Medulla oblongata (tissue), 1 donor: ENCODE measurements at regions not wholly inside any gene's neighbourhood (a gene's known extent, or its start where the extent isn't known, plus 50 kb on each side); places are given as distances from the start of the nearest gene placed in this dataset.

Experiments
- DNase-seq: peaks from one replicate; pipeline ENCODE4 v3.0.0-alpha.2; 2015; ENCODE audit errors: extremely low spot score

DNA sequence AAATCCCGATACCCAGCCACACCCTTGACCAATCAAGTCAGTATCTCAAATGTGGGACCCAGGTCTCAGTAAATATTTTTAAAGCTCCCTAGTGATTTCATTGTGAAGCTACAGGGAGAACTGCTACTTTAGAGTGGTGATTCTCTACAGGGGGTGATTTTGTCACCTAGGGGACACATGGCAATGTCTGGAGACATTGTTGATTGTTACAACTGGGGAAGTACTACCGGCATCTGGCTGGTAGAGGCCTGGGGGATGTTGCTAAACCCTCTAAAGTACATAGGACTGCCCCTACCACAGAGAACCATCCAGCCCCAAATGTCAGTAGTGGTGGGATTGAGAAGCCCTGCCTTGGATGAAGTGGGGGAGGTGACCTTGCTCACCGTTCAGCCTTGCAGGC, 152.9 kb downstream of the RPS24 start:
- no peak for DNase-seq

DNA sequence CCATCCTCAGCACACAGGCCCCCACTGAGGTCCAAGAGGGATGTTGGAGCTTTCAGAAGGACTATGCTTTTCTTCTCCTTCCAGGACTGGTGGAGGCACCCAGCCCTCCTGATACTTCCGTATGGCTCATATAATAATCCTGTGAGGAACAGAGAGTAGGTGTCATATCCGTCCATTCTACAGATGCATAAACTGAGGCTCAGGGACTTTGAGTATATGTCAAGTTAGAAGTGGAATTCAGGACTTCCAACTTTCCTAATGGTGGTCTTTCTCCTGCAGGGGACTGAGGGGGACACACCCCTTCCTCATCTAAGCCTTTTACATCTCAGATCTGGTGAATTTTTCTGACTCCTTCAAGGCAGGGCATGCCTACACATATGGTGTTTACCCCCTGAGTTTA, 153.7 kb downstream of the RPS24 start:
- DNase-seq: no peak

GRCh38 chr10:78188446-78188845, 154.8 kb downstream of the RPS24 start:
- DNase-seq: no peak

- DNase-seq: no peak
These were observed 156.6 kb downstream of the RPS24 start for GRCh38 chr10:78190051-78190825.

DNA sequence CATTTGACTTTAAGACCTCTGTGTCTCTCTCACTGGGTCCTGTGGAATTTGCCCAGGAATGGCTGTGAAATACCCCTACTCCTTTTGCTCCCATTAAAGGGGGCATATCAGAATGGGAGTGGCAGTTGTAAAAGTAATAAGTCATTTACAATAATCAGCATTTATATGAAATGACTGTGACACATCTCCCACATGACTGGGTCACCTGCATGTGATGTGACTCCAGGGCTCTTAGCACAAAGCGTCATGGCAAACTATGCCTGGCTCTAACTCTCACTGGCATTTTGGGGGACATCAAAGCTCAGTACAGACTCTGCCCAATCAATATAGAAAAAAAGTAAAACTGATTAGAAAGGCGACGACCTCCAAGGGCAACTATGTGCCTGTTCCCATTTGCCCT, 157.6 kb downstream of the RPS24 start:
- no peak for DNase-seq

DNA sequence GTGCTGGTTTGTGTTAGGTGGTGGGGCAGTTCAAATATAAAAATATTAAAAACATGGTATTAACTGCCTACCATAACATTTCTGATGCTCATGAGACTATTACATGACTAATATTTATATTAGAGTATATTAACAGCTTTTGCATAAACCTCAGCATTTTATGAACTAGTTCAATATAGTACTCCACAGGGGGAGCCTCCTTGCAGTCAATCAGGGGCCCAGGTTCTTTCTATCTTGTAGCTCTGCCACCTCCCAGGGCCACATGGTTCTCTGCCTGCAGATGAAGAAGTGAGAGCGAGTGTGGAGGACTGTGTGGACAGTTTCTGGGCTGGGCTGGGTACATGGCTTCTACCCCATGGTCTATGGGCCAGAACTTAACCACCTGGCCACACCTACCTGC, 159.5 kb downstream of the RPS24 start:
- DNase-seq: no peak

DNA sequence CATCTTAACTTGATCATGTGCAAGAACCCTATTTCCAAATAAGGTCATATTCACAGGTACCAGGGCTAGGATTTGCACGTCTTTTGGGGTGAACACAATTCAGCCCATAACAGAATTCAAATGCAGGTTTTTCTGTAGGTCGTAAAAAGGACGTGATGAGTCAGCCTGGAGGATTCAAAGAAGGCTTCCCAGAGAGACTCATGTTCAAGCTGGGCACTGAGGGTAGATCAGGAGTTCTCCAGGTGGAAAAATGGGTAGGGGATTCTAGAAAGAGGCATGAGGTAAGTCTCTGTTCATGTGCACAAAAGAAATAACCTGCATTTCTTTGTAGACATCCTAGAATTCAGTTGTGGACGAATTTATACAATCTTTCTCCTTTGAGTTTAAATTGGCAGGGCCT, 160.4 kb downstream of the RPS24 start:
- no peak for DNase-seq

DNA sequence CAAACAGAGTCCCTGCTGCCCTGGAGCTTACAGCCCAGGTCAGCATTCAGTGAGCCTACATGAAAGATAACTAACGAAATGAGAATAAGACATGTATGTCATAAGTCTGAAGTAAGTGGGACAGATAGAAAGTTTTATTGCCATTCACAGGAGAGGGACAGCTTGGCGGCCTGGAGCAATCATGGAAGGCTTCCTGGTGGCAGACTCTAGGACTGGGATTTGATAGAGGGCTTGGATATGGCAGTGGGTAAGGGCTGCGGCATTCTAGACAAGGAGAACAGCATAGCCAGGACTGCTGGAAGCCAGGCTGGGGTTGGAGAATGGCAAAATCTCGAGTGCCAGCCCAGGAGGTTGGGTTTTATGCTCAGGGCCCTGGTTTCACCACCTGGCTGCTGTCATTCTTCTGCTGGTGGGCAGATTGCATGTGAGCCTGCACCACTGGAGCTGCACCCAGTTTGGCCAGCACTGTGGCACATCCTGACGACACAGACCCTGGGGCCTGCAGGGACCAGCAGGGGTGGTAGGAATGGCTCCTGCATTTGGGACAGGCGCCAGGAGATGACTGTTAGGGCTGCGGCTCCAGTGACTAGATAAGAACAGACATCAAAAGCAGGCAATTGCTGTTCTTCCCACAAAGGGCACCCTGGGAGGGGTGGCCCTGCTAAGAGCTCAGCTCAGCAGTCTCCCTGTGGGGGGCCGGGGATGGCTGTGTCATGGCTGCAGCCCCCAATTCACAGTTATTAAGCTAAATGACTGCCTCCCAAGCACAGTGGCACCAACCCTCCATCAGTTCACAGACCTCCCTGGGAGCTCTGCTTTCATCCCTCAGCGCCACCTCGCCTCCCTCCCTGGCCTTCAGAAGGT, 161.1 kb downstream of the RPS24 start:
- no peak for DNase-seq

DNA sequence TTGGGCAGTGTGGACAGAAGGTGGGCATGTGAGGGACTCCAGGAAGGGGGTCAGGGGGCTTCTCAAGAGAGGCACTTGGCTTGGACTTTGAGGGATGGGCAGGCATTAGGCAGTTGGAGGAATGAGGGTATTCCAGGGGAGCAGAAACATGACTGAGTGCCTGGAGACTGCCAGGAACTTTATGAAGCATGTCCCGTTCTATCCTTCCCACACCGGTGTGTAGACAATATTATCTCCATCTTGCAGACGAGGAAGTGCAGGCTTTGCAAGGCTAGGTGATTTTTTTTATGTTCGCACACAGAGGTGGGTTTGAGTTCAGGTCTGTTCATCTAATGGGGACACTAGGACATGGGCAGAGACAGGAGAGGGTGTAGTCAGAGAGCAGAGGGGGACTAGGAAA, 162.7 kb downstream of the RPS24 start:
- no peak for DNase-seq

- no peak for DNase-seq
These were observed 163.3 kb downstream of the RPS24 start for GRCh38 chr10:78196964-78197363.

- DNase-seq: no peak
These were observed 164.1 kb downstream of the RPS24 start for GRCh38 chr10:78197628-78198272.

DNA sequence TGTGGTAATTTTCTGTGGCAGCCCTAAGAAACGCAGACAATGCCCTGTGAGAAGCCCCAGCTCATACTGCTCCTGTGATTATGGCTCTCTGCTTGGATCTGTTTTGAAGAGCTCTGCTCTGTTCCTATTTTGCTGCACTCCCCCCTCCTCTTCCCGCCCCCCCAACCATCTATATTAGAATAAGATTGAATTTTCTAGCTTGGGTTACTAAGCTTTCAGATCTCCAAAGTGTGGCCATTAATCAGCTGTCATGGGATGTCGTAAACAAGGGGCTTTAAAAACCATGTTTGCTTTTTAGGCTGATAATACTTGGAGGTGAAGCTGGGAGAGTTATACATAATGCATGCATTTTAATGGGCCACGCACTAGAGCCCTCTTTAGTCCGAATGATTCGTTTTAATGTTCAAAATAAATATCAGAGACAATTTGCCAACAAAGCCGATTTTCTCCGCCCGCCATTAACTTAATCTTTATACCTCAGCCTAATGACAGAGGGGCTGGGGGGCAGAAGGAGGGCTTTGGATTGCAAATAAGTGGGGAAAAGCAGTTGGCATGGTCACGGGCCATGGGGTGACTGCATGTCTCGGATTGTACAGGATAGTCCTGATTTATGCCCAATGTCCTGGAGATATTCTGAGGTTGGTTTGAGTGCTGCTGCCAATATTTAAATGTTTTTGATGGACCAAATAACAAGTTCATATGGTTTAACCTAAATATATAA, 165.5 kb downstream of the RPS24 start:
- no peak for DNase-seq

DNA sequence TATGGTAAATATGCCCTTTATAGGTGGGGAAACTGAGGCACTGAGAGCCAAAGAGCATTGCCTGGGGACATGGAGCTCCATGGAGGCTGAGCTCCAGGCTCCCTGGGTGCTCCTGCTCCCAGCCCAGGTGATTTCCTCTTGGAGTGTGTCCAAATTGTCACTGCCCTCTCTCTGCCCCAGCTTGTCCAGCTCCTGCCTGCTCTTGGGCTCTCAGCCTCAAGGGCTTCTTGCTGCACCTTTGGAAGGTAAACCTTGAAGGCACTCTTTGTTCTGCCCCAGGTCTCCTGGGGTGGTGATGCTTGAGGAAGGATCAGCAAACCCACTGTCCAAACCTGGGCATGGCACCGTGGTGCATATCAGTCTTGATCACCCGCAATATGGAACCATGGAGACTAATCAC, 166.1 kb downstream of the RPS24 start:
- no peak for DNase-seq

DNA sequence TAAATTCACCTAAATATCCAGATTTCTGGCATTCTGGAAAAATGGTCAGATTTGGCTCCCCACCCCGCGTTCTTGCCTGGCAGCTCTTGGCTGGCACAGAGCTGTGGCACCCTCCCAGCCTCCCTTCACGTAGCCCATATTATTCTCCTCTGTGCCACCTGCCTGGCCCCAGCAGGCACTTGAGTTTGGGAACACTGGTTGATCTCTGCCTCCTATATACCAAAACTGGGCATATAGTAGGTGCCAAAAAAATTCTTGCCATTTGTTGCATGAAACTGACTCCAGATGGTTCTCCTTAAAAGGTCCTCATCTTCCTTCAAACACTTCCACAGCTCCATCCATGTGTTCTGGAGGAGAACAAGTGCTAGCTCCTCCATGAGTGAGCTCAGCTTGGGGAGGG, 167.0 kb downstream of the RPS24 start:
- DNase-seq: no peak

GRCh38 chr10:78202386-78202785, 168.7 kb downstream of the RPS24 start:
- no peak for DNase-seq

GRCh38 chr10:78203915-78204818, 170.5 kb downstream of the RPS24 start:
- DNase-seq: no peak

GRCh38 chr10:78205457-78206016, 171.9 kb downstream of the RPS24 start:
- DNase-seq: no peak

DNA sequence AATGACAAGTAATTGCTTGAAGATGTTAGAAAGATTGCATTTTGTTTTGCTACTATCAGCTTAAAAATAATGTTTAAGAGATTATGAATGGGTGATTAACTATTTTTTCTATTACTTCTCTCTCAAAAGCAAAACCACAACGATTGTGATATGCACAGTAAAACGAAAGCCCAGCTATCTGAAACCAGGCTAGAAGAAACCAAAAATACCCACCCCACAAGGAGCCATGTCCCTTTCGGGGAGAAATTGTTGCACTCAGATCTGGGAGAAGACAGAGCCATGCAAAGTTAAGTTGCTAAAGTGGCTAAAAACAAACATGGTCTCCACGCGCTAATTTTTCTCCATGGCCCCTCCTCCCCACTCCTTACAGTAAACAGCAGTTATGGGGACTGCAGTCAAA, 173.6 kb downstream of the RPS24 start:
- DNase-seq: no peak

DNA sequence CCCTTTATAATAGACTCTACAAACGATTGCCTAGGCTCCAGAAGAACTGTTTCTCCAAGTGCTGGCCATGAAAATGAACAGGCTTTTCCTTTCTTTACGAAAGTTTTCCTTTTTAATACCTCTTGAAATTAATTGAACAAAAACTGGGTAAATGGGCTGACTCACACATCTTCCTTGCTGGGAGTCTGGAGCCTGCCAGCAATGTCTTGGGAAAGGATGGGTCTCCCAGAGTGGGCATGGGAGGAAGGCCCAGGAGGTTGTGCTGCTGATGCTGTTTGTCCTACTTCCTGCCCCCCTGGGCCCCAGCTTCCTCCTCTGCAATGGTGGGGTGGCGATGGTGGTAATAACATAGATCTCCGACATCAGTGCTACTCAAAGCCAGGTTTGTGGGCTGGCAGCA, 174.1 kb downstream of the RPS24 start:
- DNase-seq: no peak

- DNase-seq: no peak
These were observed 176.3 kb downstream of the RPS24 start for GRCh38 chr10:78209970-78210369.

DNA sequence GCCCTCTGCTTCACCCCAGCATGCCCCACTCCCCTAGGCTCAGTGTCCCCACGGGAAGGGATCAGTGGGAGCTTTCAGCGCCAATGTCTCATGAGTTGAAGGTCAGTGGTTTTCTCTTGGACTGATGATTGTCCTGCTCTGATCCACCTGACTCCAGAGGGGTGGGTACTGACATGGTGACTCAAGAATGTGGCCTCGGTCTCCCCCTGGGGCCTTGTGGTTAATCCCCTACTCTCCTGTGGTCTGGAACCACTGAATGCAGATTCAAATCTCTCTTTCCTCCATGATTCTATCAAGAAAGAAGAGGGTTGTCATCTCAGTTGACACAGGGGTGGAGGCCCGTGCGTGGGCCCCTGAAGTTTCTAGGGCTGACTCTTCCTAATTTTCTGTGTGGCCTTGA, 176.9 kb downstream of the RPS24 start:
- no peak for DNase-seq
